HT-29 (cell line): ENCODE measurements at regions not wholly inside any gene's neighbourhood (a gene's known extent, or its start where the extent isn't known, plus 50 kb on each side); places are given as distances from the start of the nearest gene placed in this dataset.

Source experiments
- DNase-seq: peaks from one replicate; pipeline ENCODE4 v3.0.0-alpha.2; 2015; ENCODE audit warnings: low spot score

GRCh38 chr5:97400537-97400936 is 217.5 kb upstream of the RIOK2 start:
- DNase-seq = no peak

GRCh38 chr5:97405941-97406340 is 222.9 kb upstream of the RIOK2 start:
- no peak for DNase-seq

GRCh38 chr5:97406946-97407676 is 224.1 kb upstream of the RIOK2 start:
- no peak for DNase-seq

- DNase-seq = no peak
These were observed 225.3 kb upstream of the RIOK2 start for GRCh38 chr5:97408331-97408730.

GRCh38 chr5:97412959-97413358 is 229.9 kb upstream of the RIOK2 start:
- no peak for DNase-seq

- no peak for DNase-seq
These were observed 234.9 kb upstream of the RIOK2 start for GRCh38 chr5:97417986-97418385.

GRCh38 chr5:97418462-97418861 is 235.4 kb upstream of the RIOK2 start:
- DNase-seq = no peak

GRCh38 chr5:97420646-97421045 is 237.6 kb upstream of the RIOK2 start:
- no peak for DNase-seq

GRCh38 chr5:97422678-97423077 is 239.6 kb upstream of the RIOK2 start:
- no peak for DNase-seq

GRCh38 chr5:97425511-97425910 is 242.5 kb upstream of the RIOK2 start:
- DNase-seq = no peak

GRCh38 chr5:97427235-97427634 is 244.2 kb upstream of the RIOK2 start:
- DNase-seq = no peak

GRCh38 chr5:97434021-97434420 is 251.0 kb upstream of the RIOK2 start:
- DNase-seq = no peak

- DNase-seq = no peak
These were observed 253.4 kb upstream of the RIOK2 start for GRCh38 chr5:97436405-97436804.

GRCh38 chr5:97443740-97444139 is 260.7 kb upstream of the RIOK2 start:
- no peak for DNase-seq

GRCh38 chr5:97449172-97449571 is 266.1 kb upstream of the RIOK2 start:
- no peak for DNase-seq

GRCh38 chr5:97452646-97453045 is 269.6 kb upstream of the RIOK2 start:
- DNase-seq = no peak

- DNase-seq = no peak
These were observed 270.2 kb upstream of the RIOK2 start for GRCh38 chr5:97453263-97453662.

- no peak for DNase-seq
These were observed 271.0 kb upstream of the RIOK2 start for GRCh38 chr5:97454015-97454414.

GRCh38 chr5:97455996-97456395 is 272.9 kb upstream of the RIOK2 start:
- no peak for DNase-seq

GRCh38 chr5:97458851-97459250 is 275.8 kb upstream of the RIOK2 start:
- DNase-seq = no peak

- DNase-seq = no peak
These were observed 288.9 kb upstream of the RIOK2 start for GRCh38 chr5:97471951-97472350.

- no peak for DNase-seq
These were observed 292.8 kb upstream of the RIOK2 start for GRCh38 chr5:97475847-97476246.

GRCh38 chr5:97476852-97477534 is 293.9 kb upstream of the RIOK2 start:
- DNase-seq = no peak
